GM21528 (cell line): ENCODE measurements at regions not wholly inside any gene's neighbourhood (a gene's known extent, or its start where the extent isn't known, plus 50 kb on each side); places are given as distances from the start of the nearest gene placed in this dataset.
"Not testable (repeated sequence)": the region's sequence is repeated elsewhere in the genome, so short reads cannot be mapped to it uniquely, and the experiment has no call there.

Source experiments
- ATAC-seq: cut with Tn5 transposase; IDR thresholded peaks from one replicate; pipeline ENCODE4 v1.9.1; 2021; ENCODE audit warnings: mild to moderate bottlenecking, moderate library complexity; ENCODE audit not compliant: unreplicated experiment, low FRiP score

GRCh38 chr12:90238663-90239271 is 530.1 kb upstream of the ATP2B1 start:
- no peak for ATAC-seq

GRCh38 chr12:90237841-90238240 is 529.2 kb upstream of the ATP2B1 start:
- ATAC-seq: no peak

GRCh38 chr12:90235642-90236041 is 527.0 kb upstream of the ATP2B1 start:
- ATAC-seq: no peak

DNA sequence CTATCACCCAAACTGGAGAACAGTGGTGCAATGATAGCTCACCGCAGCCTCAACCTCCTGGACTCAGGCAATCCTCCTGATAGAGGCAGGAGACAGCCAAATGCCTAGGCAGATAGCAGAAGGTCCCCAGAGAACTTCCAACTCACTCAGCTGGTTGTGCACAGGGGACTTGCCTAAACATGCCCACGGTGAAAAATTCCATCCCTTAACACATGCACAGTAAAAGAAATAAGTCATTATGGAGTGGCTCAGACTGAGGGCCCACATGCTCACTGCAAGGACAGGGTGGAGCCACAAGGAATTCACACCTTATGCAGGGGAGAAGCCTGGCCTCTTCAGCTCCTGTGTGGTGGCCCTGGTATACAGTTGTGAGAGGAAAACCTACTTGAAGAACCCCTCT is 525.8 kb upstream of the ATP2B1 start:
- ATAC-seq: no peak

- ATAC-seq: no peak
Measured at GRCh38 chr12:90233168-90234100, 524.8 kb upstream of the ATP2B1 start.

- no peak for ATAC-seq
Measured at GRCh38 chr12:90229407-90230170, 521.0 kb upstream of the ATP2B1 start.

- no peak for ATAC-seq
Measured at GRCh38 chr12:90226211-90226610, 517.6 kb upstream of the ATP2B1 start.

DNA sequence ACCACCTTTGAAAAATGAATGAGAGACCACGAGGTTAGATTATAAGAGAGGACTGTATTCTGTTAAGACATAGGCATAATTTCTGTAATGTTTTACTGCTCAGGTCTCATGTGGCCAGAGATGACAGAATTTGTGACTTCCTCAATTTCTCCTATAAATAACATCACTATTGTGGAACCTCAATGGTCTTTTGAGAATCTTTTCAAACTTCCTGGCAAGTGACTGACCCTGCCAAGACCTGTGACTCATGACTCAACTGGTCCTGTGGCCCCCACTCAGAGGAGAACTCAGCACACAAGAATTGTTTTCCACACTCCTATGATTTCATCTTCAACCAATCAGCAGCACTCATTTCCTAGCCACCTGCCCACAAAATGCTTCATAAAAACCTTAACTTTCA is 508.2 kb upstream of the ATP2B1 start:
- no peak for ATAC-seq

DNA sequence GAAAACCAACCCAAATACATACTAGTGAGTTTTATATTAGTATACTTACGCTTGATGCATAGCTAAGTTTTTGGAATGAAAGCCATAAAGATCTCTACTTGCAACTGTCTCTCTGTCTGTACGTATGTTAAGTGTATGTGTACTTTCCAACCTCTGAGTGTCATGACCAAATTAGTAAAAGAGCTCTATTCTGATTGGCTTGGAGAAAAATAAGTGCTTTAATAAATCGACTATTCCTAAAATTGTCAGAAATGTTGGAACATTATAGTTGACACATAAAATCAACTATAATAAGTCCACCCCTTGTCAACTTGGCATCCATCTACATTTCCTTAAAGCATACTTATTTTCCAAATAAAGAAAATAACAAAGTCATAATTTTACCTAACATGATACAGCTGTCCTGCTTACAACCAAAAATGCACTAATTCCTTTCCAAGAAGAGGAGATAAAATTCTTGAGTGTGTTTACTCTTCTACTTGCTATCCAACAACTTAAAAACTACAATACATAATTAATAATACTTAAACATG is 507.4 kb upstream of the ATP2B1 start:
- ATAC-seq: no peak

GRCh38 chr12:90211017-90211416 is 502.4 kb upstream of the ATP2B1 start:
- ATAC-seq: no peak

DNA sequence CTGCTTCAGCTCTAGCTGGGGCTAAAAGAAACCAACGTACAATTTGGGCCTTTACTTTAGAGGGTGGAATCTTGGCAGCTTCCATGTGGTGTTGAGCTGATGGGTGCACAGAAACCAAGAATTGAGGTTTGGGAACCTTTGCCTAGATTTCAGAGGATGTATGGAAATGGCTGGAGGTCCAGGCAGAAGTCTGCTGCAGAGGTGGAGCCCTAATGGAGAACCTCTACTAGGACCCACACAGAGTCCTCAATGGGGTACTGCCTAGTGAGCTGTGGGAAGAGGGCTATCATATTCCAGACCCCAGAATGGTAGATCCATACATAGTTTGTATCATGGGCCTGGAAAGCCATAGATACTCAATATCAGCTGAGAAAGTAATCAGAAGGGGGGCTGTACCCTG is 500.4 kb upstream of the ATP2B1 start:
- no peak for ATAC-seq

GRCh38 chr12:90208379-90208778 is 499.7 kb upstream of the ATP2B1 start:
- ATAC-seq: not testable (repeated sequence)

- ATAC-seq: no peak
Measured at GRCh38 chr12:90207799-90208198, 499.2 kb upstream of the ATP2B1 start.

DNA sequence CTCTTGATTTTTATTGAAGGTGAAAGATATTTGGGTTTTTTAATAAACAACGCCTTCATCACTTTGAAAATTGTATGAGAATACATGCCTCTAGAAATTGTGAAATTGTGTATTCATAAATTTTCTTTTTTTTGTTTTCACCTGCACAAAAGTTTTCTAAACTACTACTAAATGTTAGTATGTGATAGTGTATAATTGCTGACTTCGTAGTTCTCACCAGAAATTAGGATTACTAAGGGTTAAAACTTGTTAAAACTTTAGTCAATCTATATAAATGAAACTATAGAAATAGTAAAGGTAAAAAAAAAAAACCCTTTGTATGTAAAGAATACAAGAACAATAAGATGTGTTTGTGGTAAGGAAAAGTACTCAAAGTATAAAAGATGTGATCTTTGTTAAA is 496.5 kb upstream of the ATP2B1 start:
- no peak for ATAC-seq

DNA sequence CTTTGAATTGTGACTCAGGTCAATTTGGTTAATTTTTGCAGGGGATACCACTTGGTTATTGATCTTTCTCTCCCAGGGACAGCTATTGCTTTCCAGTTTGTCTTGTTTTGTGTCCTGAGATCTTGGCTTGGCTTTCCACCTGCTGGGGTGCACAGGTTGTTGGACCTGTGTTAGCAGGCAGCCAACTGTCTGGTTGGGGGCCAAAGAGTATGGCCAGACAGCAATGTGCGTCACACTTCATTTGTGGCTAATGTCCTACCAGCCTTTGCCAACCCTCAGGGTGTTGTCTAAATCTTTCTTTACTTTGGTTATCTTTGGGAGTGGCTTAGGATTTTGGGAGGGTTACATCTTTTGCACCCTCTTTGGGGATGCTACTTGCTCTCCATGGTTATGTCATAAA is 494.9 kb upstream of the ATP2B1 start:
- ATAC-seq: no peak

GRCh38 chr12:90199006-90199405 is 490.4 kb upstream of the ATP2B1 start:
- no peak for ATAC-seq

- ATAC-seq: no peak
Measured at GRCh38 chr12:90193500-90193899, 484.9 kb upstream of the ATP2B1 start.

- no peak for ATAC-seq
Measured at GRCh38 chr12:90188857-90189256, 480.2 kb upstream of the ATP2B1 start.

- no peak for ATAC-seq
Measured at GRCh38 chr12:90183201-90183600, 474.6 kb upstream of the ATP2B1 start.

DNA sequence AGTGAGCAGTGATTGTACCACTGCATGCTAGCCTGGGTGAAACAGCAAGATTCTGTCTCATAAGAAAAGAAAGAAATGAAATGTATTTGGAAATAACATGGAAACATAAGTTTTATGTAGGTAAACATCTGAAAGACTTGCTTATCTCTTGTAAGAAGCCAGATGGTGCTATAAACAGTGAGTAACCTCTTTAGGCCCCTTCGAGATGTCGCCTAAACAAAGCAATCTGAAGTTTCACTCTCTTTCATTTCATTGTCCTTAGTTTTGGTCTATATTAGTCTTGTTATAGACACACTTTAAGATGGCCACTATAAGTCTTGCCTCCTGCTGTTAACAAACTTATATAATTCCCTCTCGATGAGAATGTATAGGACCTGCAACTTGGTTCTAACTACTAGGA is 472.6 kb upstream of the ATP2B1 start:
- ATAC-seq: no peak

DNA sequence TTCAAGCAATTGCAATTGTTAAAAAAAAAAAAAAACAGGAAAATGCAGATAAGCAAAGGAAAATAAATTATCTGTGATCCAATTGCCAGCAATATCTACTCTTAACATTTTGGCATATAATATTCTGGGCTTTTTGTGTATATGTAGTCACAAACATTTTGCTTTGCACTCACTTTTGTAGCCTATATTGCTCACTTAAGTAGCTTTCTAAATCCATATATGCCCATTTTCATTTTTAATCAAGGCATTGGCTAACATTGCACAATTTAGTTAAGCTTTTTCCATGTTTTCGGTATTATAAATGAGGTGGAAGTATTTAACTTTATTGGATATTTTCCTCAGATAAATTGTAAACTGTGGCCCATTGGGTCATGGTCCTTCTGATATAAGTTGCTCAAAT is 466.3 kb upstream of the ATP2B1 start:
- no peak for ATAC-seq
